Type B pancreatic cell (in vitro differentiated cells): ENCODE measurements at regions not wholly inside any gene's neighbourhood (a gene's known extent, or its start where the extent isn't known, plus 50 kb on each side); places are given as distances from the start of the nearest gene placed in this dataset.

Experiments
- DNase-seq: peaks from one replicate; pipeline ENCODE4 v3.0.0; 2021; ENCODE audit warnings: mixed read lengths; ENCODE audit not compliant: unreplicated experiment; ENCODE audit errors: extremely low spot score
- H3K27ac Mint-ChIP-seq: 2 replicates; pipeline ENCODE4 v1.8.0; 2021; ENCODE audit warnings: mild to moderate bottlenecking, mixed read lengths
- H3K27me3 Mint-ChIP-seq: 2 replicates; pipeline ENCODE4 v1.8.0; 2021; ENCODE audit warnings: mixed read lengths
- H3K36me3 Mint-ChIP-seq: 2 replicates; pipeline ENCODE4 v1.8.0; 2021; ENCODE audit warnings: mixed read lengths
- H3K4me1 Mint-ChIP-seq: one replicate; pipeline ENCODE4 v1.8.0; 2021; ENCODE audit warnings: mixed read lengths; ENCODE audit not compliant: unreplicated experiment
- H3K4me3 Mint-ChIP-seq: 2 replicates; pipeline ENCODE4 v1.8.0; 2021; ENCODE audit warnings: mild to moderate bottlenecking, mixed read lengths
- H3K9me3 Mint-ChIP-seq: 2 replicates; pipeline ENCODE4 v1.8.0; 2021; ENCODE audit warnings: mixed read lengths
- CTCF ChIP-seq: fragments of 200-600 bp; sonication (generic); conservative IDR thresholded peaks from 2 replicates; pipeline ENCODE4 v1.5.0; 2021; ENCODE audit warnings: antibody characterized with exemption, mild to moderate bottlenecking

- Mint-ChIP-seq H3K9me3 (peaks cover 5% of the 10 kb centered on the region), H3K36me3 (no peaks in the 10 kb centered on the region), H3K4me3 (no peak overlapping the region), H3K27me3 (no peaks in the 10 kb centered on the region), H3K27ac (no peak overlapping the region), H3K4me1 (peaks cover 4% of the 10 kb centered on the region)
- TF ChIP-seq CTCF: no peak
- no peak for DNase-seq
Observed at GRCh38 chr7:10216462-10216861, 757.2 kb upstream of the PHF14 start.

GRCh38 chr7:10221084-10221483 lies 752.6 kb upstream of the PHF14 start:
- no peak for TF ChIP-seq CTCF
- DNase-seq: no peak
- Mint-ChIP-seq H3K27me3 (no peaks in the 10 kb centered on the region), H3K9me3 (no peaks in the 10 kb centered on the region), H3K4me1 (peaks cover 4% of the 10 kb centered on the region), H3K4me3 (no peak overlapping the region), H3K36me3 (no peaks in the 10 kb centered on the region), H3K27ac (no peak overlapping the region)

GRCh38 chr7:10222976-10223375 lies 750.7 kb upstream of the PHF14 start:
- TF ChIP-seq CTCF: no peak
- H3K27ac Mint-ChIP-seq: no peak overlapping the region
- H3K4me1 Mint-ChIP-seq: peaks cover 4% of the 10 kb centered on the region
- H3K27me3 Mint-ChIP-seq: no peaks in the 10 kb centered on the region
- DNase-seq: no peak
- no peaks in the 10 kb centered on the region for H3K9me3 Mint-ChIP-seq
- no peaks in the 10 kb centered on the region for H3K36me3 Mint-ChIP-seq
- H3K4me3 Mint-ChIP-seq: no peak overlapping the region

GRCh38 chr7:10225275-10225674 lies 748.4 kb upstream of the PHF14 start:
- no peak for DNase-seq
- no peak overlapping the region for H3K4me3 Mint-ChIP-seq
- H3K27ac Mint-ChIP-seq: no peak overlapping the region
- H3K27me3 Mint-ChIP-seq: no peaks in the 10 kb centered on the region
- no peak for TF ChIP-seq CTCF
- no peaks in the 10 kb centered on the region for H3K9me3 Mint-ChIP-seq
- H3K36me3 Mint-ChIP-seq: no peaks in the 10 kb centered on the region
- peaks cover 4% of the 10 kb centered on the region for H3K4me1 Mint-ChIP-seq

GRCh38 chr7:10237306-10237705 lies 736.4 kb upstream of the PHF14 start:
- Mint-ChIP-seq H3K27me3 (no peaks in the 10 kb centered on the region), H3K36me3 (no peaks in the 10 kb centered on the region), H3K4me1 (peaks cover 8% of the 10 kb centered on the region), H3K4me3 (no peak overlapping the region), H3K27ac (no peak overlapping the region), H3K9me3 (no peaks in the 10 kb centered on the region)
- no peak for TF ChIP-seq CTCF
- no peak for DNase-seq

- H3K9me3 Mint-ChIP-seq: no peaks in the 10 kb centered on the region
- H3K4me1 Mint-ChIP-seq: peaks cover 8% of the 10 kb centered on the region
- H3K27ac Mint-ChIP-seq: no peak overlapping the region
- no peak for DNase-seq
- no peak overlapping the region for H3K4me3 Mint-ChIP-seq
- TF ChIP-seq CTCF: no peak
- H3K36me3 Mint-ChIP-seq: no peaks in the 10 kb centered on the region
- H3K27me3 Mint-ChIP-seq: no peaks in the 10 kb centered on the region
Observed at GRCh38 chr7:10238641-10239040, 735.0 kb upstream of the PHF14 start.
